ENCODE measurements at regions not wholly inside any gene's neighbourhood (a gene's known extent, or its start where the extent isn't known, plus 50 kb on each side); places are given as distances from the start of the nearest gene placed in this dataset.

DNA sequence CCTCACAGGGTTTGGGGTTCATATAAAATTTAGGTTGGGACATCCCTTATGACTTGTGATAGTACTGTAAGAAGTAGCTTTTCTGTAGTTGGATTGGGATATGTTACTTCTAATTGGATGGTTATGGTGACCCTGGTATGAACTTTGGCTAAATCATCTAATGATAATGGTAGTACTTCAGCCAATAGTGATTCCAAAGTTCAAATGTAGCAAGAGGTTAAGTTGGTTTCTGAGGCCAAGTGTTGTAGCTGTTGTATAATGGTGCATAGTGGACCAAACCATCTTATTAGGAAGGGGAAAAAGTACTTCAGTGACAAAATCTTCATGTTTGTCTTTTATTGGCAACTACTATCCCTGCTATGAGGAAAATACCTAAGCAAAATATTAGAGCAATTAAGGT is 542.1 kb upstream of the IGFBP3 start:
- DNase-seq (ENCODE audit: low spot score): no peak
- H4K20me1 ChIP-seq (ENCODE audit: insufficient read depth, low read length): no peaks in the 10 kb centered on the region
- H2AFZ ChIP-seq (ENCODE audit: low read length): no peak overlapping the region
- H3K9me3 ChIP-seq (ENCODE audit: low read length): peaks cover 2% of the 10 kb centered on the region; the same call in 1 of the 2 replicates
- CTCF ChIA-PET (ENCODE audit: unreplicated experiment): interaction anchor here (0.6 kb wide), 1 partner anchor 27 kb away, joined by 3 read pairs; no protein-coding TSS in a partner anchor
- no peaks in the 10 kb centered on the region for H3K9me2 ChIP-seq (ENCODE audit: insufficient read depth, low read length)
- no peak overlapping the region for H3K4me3 ChIP-seq (ENCODE audit: low read depth, low read length, poor library complexity, severe bottlenecking)
- POLR2A ChIA-PET: interaction anchor here (0.7 to 0.9 kb wide), 2 partner anchors 22 to 281 kb away, joined by 3 read pairs; no protein-coding TSS in a partner anchor
- no peaks in the 10 kb centered on the region for H3K4me1 ChIP-seq (ENCODE audit: insufficient read depth, low read length, poor library complexity, severe bottlenecking)
- H3K4me2 ChIP-seq (ENCODE audit: low read length): no peak overlapping the region
- no peak for TF ChIP-seq EZH2phosphoT487 (IDR thresholded peaks at IDR 0.05; ENCODE audit: borderline replicate concordance, low read depth, low read length)
- H3K27ac ChIP-seq (ENCODE audit: low read depth, low read length, poor library complexity, severe bottlenecking): no peak overlapping the region
- intact Hi-C loops (cut with micrococcal nuclease; ENCODE audit: unreplicated experiment): no loop called here
- no TSS peak for BruUV-seq (replicated peaks)
- no peaks in the 10 kb centered on the region for H3K79me2 ChIP-seq (ENCODE audit: insufficient read depth, low read depth, low read length)
- H3K36me3 ChIP-seq (ENCODE audit: insufficient read depth, low read length): no peaks in the 10 kb centered on the region

DNA sequence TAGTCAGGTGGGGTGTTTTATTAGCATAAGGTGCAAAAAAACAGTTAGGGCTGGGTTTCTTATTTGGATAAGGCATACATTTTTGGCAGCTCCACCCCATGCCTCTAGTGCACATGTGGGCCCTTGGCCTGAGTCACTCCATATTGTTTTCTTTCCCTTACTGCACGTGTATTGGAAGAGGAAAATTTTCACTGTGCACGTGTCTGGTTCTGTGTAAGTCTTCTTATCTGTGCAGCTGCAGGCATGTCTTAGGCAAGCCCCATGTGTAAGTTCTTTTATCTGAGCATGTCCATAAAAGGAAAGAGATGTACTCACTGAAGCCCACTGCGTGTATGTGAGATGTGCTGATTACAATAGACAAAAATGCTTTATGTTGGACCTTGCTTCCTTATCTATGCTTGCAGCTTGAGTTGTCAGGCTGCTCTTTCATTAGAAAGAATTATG is 540.3 kb upstream of the IGFBP3 start:
- BruUV-seq (replicated peaks): no TSS peak
- DNase-seq (ENCODE audit: low spot score): no peak
- Histone ChIP-seq H3K79me2 (ENCODE audit: insufficient read depth, low read depth, low read length) (no peaks in the 10 kb centered on the region), H3K4me1 (ENCODE audit: insufficient read depth, low read length, poor library complexity, severe bottlenecking) (no peaks in the 10 kb centered on the region), H3K9me3 (ENCODE audit: low read length) (no peaks in the 10 kb centered on the region), H3K4me2 (ENCODE audit: low read length) (no peak overlapping the region), H2AFZ (ENCODE audit: low read length) (no peak overlapping the region), H3K36me3 (ENCODE audit: insufficient read depth, low read length) (no peaks in the 10 kb centered on the region), H4K20me1 (ENCODE audit: insufficient read depth, low read length) (no peaks in the 10 kb centered on the region), H3K27ac (ENCODE audit: low read depth, low read length, poor library complexity, severe bottlenecking) (no peak overlapping the region), H3K9me2 (ENCODE audit: insufficient read depth, low read length) (no peaks in the 10 kb centered on the region), H3K4me3 (ENCODE audit: low read depth, low read length, poor library complexity, severe bottlenecking) (no peak overlapping the region)
- intact Hi-C loops (cut with micrococcal nuclease; ENCODE audit: unreplicated experiment): no loop called here
- ChIA-PET CTCF (ENCODE audit: unreplicated experiment) (no interaction called here), POLR2A (interaction anchor here (1.2 kb wide), 1 partner anchor 14 kb away, joined by 4 read pairs; no protein-coding TSS in a partner anchor)
- TF ChIP-seq EZH2phosphoT487 (IDR thresholded peaks at IDR 0.05; ENCODE audit: borderline replicate concordance, low read depth, low read length): no peak
- TF ChIP-seq, protein P1, sequence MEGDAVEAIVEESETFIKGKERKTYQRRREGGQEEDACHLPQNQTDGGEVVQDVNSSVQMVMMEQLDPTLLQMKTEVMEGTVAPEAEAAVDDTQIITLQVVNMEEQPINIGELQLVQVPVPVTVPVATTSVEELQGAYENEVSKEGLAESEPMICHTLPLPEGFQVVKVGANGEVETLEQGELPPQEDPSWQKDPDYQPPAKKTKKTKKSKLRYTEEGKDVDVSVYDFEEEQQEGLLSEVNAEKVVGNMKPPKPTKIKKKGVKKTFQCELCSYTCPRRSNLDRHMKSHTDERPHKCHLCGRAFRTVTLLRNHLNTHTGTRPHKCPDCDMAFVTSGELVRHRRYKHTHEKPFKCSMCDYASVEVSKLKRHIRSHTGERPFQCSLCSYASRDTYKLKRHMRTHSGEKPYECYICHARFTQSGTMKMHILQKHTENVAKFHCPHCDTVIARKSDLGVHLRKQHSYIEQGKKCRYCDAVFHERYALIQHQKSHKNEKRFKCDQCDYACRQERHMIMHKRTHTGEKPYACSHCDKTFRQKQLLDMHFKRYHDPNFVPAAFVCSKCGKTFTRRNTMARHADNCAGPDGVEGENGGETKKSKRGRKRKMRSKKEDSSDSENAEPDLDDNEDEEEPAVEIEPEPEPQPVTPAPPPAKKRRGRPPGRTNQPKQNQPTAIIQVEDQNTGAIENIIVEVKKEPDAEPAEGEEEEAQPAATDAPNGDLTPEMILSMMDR (conservative IDR thresholded peaks at IDR 0.05; ENCODE audit: low read length): no peak

DNA sequence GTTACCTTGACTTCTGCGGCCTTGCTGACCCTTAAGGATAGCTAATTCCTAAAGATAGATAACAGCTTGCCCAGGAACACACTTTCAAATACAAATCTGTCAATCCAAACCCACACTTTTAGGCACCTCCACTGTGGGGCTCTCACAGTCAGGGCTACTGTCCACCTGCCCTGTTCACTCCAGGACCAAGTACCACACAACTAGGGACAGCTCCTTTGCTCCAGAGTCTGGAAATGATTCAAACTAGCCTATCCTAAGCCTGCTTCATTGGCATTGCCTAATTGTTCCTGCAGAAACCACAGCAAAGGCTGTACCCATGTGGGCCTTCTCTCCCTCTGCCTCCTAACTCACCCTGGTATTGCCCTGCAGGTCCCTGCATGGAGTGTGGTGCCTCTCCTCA is 538.9 kb upstream of the IGFBP3 start:
- H3K4me2 ChIP-seq (ENCODE audit: low read length): no peak overlapping the region
- POLR2A ChIA-PET: no interaction called here
- DNase-seq (ENCODE audit: low spot score): no peak
- intact Hi-C loops (cut with micrococcal nuclease; ENCODE audit: unreplicated experiment): no loop called here
- no TSS peak for BruUV-seq (replicated peaks)
- no peak for TF ChIP-seq EZH2phosphoT487 (IDR thresholded peaks at IDR 0.05; ENCODE audit: borderline replicate concordance, low read depth, low read length)
- TF ChIP-seq, protein P1 (conservative IDR thresholded peaks at IDR 0.05; ENCODE audit: low read length): no peak
- no peaks in the 10 kb centered on the region for H3K9me3 ChIP-seq (ENCODE audit: low read length)
- no peak overlapping the region for H2AFZ ChIP-seq (ENCODE audit: low read length)
- CTCF ChIA-PET (ENCODE audit: unreplicated experiment): no interaction called here
- no peaks in the 10 kb centered on the region for H3K4me1 ChIP-seq (ENCODE audit: insufficient read depth, low read length, poor library complexity, severe bottlenecking)
- H4K20me1 ChIP-seq (ENCODE audit: insufficient read depth, low read length): no peaks in the 10 kb centered on the region
- H3K9me2 ChIP-seq (ENCODE audit: insufficient read depth, low read length): no peaks in the 10 kb centered on the region
- H3K36me3 ChIP-seq (ENCODE audit: insufficient read depth, low read length): no peaks in the 10 kb centered on the region
- H3K79me2 ChIP-seq (ENCODE audit: insufficient read depth, low read depth, low read length): no peaks in the 10 kb centered on the region
- H3K4me3 ChIP-seq (ENCODE audit: low read depth, low read length, poor library complexity, severe bottlenecking): no peak overlapping the region
- H3K27ac ChIP-seq (ENCODE audit: low read depth, low read length, poor library complexity, severe bottlenecking): no peak overlapping the region
